ENCODE measurements at regions not wholly inside any gene's neighbourhood (a gene's known extent, or its start where the extent isn't known, plus 50 kb on each side); places are given as distances from the start of the nearest gene placed in this dataset.
A peak's percentile ranks its signal among the peaks of the same experiment; 100 is the strongest.

- ATAC-seq (no peak), DNase-seq (ENCODE audit: low spot score) (no peak)
- Histone ChIP-seq H3K4me1 (ENCODE audit: insufficient read depth) (peaks cover 16% of the 10 kb centered on the region), H3K27me3 (ENCODE audit: insufficient read depth) (no peaks in the 10 kb centered on the region), H3K4me3 (no peak overlapping the region), H3K4me2 (no peak overlapping the region), H3K36me3 (ENCODE audit: insufficient read depth) (no peaks in the 10 kb centered on the region), H2AFZ (no peak overlapping the region), H3K9me2 (ENCODE audit: insufficient read depth) (no peaks in the 10 kb centered on the region), H3K79me2 (replicated peaks; ENCODE audit: insufficient read depth) (no peaks in the 10 kb centered on the region), H4K20me1 (replicated peaks; ENCODE audit: insufficient read depth) (no peaks in the 10 kb centered on the region), H3F3A (replicated peaks; ENCODE audit: low read depth) (no peaks in the 10 kb centered on the region), H3K27ac (ENCODE audit: low read depth) (no peak overlapping the region)
- Mint-ChIP-seq H3K9me3 (no peaks in the 10 kb centered on the region), H3K4me3 (no peak overlapping the region), H3K27me3 (ENCODE audit: insufficient read depth, low read depth, poor library complexity) (peaks cover 2% of the 10 kb centered on the region), H3K36me3 (ENCODE audit: low read depth) (no peaks in the 10 kb centered on the region), H3K4me1 (peaks cover 17% of the 10 kb centered on the region), H3K27ac (no peak overlapping the region)
- TF ChIP-seq NANOG (IDR thresholded peaks at IDR 0.05; ENCODE audit: borderline replicate concordance) (no peak), ETS1 (IDR thresholded peaks at IDR 0.05) (no peak), JUNB (IDR thresholded peaks at IDR 0.05; ENCODE audit: unreplicated experiment) (no peak), ZNF331 (CRISPR knock-in tag; IDR thresholded peaks at IDR 0.05; ENCODE audit: low read depth) (no peak), EZH2 (IDR thresholded peaks at IDR 0.05; ENCODE audit: low read depth, unreplicated experiment) (no peak), POLR2AphosphoS5 (IDR thresholded peaks at IDR 0.05; ENCODE audit: low read depth) (no peak), CREB1 (CRISPR knock-in tag; IDR thresholded peaks at IDR 0.05; ENCODE audit: low read depth) (no peak), STAT1 (IDR thresholded peaks at IDR 0.05; ENCODE audit: unreplicated experiment) (no peak), EZH2phosphoT487 (IDR thresholded peaks at IDR 0.05; ENCODE audit: unreplicated experiment) (no peak), REST (IDR thresholded peaks at IDR 0.05; ENCODE audit: unreplicated experiment) (no peak)
These were observed 347.3 kb downstream of the MFSD1 start for GRCh38 chr3:159149131-159149530.

GRCh38 chr3:159149633-159150032, 347.8 kb downstream of the MFSD1 start:
- Histone ChIP-seq H3K27me3 (ENCODE audit: insufficient read depth) (no peaks in the 10 kb centered on the region), H3K4me3 (no peak overlapping the region), H3K4me1 (ENCODE audit: insufficient read depth) (peaks cover 16% of the 10 kb centered on the region), H4K20me1 (replicated peaks; ENCODE audit: insufficient read depth) (no peaks in the 10 kb centered on the region), H3K27ac (ENCODE audit: low read depth) (no peak overlapping the region), H3K4me2 (no peak overlapping the region), H3K36me3 (ENCODE audit: insufficient read depth) (no peaks in the 10 kb centered on the region), H2AFZ (peak overlapping the region; percentile 43), H3K9me2 (ENCODE audit: insufficient read depth) (no peaks in the 10 kb centered on the region), H3F3A (replicated peaks; ENCODE audit: low read depth) (no peaks in the 10 kb centered on the region), H3K79me2 (replicated peaks; ENCODE audit: insufficient read depth) (no peaks in the 10 kb centered on the region)
- ATAC-seq (peak; percentile 33; the same call in 1 of the 3 replicates), DNase-seq (ENCODE audit: low spot score) (no peak)
- Mint-ChIP-seq H3K27ac (no peak overlapping the region), H3K4me1 (peaks cover 17% of the 10 kb centered on the region), H3K9me3 (no peaks in the 10 kb centered on the region), H3K27me3 (ENCODE audit: insufficient read depth, low read depth, poor library complexity) (peaks cover 2% of the 10 kb centered on the region), H3K4me3 (no peak overlapping the region), H3K36me3 (ENCODE audit: low read depth) (no peaks in the 10 kb centered on the region)
- no peak for TF ChIP-seq STAT1 (IDR thresholded peaks at IDR 0.05; ENCODE audit: unreplicated experiment)
- TF ChIP-seq ZNF462 (CRISPR knock-in tag; IDR thresholded peaks at IDR 0.05), result no peak
